Left kidney (tissue), 1 donor: ENCODE measurements at regions not wholly inside any gene's neighbourhood (a gene's known extent, or its start where the extent isn't known, plus 50 kb on each side); places are given as distances from the start of the nearest gene placed in this dataset.

Experiments
- DNase-seq: peaks from one replicate; pipeline ENCODE4 v3.0.0-alpha.2; 2013

DNA sequence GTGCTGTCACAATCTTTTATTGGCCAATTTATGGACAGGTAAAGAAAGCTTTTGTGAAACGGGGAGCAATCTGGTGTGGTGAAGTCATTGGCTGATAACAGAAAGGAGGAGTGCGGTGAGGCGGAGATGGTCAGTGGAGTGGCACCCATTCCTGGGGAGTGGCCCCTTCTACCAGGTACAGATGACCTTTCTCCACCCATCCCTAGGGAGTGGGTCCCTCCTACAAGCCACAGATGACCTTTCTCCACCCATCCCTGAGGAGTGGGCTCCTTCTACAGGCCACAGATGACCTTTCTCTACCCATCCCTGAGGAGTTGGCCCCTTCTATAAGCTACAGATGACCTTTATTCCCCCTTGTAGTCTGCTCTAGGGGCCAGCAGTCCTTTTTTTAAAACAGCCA is 267.6 kb upstream of the IRX2 start:
- DNase-seq, result no peak

DNA sequence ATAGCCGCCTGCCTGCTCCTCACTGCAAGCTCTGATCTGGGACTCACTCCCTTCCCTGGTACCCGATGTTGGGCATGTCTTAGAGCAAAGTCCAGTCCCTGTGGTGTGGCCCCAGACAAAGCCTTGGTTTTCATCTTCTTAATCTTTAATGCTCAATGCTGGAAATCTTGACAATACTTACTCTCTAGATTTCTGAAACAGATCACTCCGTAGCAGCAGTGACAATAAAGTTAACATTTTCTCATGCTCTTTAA is 260.2 kb upstream of the IRX2 start:
- DNase-seq, result no peak

DNA sequence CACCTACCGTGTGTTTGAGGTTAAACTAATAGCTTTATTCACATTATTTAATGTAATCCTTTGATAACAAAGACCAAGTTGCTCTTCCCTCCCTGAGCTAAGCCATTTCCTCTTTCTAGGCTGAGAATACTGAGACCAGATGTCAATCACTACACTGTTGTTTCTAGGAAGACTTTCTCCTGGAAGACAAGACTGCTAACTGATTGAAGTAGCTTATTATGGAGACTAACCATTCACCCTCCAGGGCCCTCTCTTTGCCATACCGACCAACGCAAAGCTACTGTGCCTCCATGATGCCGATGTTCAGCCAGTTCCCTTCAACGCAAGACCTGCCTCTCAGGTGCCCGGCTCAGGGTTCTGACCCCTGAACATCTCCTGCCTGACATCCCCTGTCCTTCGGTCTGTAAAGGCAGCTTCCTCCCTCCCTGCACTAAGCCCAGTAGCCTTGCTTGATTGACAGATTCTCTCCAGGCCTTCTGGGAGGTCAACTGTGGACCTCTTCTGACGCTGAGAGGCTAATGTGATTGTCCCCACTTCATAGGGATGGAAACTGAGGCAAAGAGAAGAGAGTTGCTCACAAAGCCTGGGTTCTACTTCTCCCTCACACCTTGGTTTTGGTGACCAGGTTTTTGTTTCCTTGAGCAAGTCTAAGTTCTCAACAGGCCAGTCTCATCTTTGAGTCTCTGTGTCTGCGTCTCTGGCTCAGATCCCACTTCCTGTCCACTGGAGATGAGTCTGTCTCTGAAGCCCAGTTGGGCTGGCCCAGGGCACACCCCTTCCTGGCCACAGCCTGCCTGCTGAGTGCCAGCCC is 259.7 kb upstream of the IRX2 start:
- no peak for DNase-seq

DNA sequence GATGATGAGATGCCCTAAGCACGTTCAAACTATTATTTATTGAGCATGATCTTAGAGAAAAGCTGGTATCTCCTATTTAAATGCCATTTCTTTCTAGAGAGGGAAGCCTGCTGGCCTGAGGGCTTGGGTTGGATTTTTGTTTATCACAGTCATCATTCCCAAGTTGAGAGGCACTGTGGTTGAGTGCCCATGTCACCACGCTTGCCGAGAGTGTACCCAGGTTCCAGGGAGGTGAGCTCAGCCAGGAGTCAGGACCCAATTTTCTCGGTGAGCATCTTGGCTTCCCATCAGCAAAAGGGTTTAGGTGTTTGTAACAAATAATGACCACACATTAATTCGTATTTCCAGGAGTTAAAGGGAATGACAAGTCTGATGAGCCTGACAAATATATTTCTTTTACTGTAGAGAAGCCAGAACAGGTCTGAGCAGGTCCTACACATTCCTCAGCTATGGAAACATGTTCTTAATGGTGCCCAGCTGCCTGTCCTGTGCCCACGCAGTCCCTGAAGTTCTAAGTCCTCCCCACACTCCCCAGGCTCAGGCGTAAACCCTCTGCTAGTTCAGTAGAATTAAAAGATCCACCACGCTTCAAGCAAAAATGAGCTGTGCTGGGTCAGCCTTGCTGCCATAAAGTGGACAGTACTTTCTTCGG is 258.9 kb upstream of the IRX2 start:
- DNase-seq, result no peak

DNA sequence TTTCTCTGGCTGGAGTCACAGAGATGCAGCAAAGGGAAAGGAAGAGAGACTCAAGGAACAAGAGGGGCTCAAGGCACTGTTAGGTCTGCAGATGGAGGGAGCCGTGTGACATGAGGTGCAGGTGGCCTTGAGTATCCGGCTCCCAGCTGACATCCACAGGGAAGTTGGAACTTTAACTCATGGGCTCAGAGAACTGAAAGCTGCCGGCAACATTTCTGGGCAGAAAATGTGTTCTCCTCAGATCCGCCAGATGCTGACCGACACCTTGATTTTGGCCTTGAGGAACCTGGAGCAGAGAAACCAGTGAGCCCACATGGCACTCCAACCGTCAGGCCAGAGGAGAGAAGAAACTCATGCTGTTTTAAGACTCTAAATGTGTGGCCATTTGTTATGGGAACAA is 258.1 kb upstream of the IRX2 start:
- DNase-seq, result no peak

DNA sequence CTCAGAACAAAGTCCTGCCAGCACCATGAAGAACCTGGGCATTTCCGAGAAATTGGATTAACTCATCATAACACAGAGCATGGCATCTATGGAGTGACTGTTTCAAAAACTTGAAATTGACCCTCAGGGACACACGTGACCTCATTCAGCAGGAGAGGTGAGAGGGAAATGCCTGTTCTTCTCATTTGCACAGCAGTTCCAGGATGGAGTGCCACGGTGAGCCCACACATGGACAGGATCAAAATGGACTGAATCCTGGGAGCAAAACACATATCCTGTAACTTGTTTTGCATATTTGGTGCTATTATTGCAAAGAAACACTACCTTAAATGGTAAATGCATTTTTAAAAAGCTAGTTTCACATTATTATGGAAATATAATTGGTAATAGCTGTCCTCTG is 256.1 kb upstream of the IRX2 start:
- no peak for DNase-seq

DNA sequence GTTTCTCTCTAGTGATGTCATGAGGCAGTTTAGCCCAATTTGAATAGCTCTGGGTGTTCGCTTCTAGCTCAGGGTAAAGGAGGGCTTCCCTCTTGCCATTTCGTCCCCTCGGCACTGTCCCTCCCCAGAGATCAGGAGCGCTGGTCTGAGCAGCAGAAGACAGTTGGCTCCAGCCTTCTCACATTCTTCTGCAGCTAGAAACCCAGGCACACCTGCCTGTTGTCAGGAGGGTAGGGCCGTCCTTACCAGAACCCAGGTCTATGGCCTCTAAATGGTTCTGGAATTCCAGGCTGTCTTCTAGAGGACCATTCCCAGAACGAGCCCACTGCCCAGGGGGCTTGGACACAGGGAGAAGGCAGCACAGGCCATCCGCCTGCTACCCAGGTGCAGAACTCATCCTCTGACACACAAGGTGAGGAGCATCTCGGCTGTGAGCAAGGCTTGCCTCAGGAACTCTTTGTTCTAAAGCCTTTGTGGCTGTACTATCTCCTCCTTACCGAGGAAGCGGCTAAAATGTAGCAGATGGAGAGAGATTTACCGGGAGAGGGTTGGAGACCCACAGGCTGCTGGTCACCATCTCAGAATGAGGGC is 255.6 kb upstream of the IRX2 start:
- no peak for DNase-seq

DNA sequence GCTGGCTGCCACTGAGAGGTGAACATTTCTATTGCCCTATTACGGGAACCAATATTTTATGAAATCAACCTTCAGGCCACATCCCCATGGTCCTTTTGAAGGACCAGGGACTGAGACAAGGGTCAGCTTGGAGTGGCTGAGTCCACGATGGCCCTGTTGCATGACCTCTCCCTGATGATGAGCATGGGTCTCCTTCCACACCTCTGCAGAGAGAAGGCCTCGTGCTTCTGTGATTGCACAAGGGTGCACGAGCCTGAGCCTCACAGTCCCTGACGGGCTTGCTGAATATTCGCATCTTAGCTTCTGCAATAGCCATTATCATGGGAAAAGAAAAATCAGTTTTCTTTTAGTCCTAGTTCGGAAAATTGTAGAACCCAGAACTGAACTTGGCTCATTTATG is 255.0 kb upstream of the IRX2 start:
- no peak for DNase-seq

DNA sequence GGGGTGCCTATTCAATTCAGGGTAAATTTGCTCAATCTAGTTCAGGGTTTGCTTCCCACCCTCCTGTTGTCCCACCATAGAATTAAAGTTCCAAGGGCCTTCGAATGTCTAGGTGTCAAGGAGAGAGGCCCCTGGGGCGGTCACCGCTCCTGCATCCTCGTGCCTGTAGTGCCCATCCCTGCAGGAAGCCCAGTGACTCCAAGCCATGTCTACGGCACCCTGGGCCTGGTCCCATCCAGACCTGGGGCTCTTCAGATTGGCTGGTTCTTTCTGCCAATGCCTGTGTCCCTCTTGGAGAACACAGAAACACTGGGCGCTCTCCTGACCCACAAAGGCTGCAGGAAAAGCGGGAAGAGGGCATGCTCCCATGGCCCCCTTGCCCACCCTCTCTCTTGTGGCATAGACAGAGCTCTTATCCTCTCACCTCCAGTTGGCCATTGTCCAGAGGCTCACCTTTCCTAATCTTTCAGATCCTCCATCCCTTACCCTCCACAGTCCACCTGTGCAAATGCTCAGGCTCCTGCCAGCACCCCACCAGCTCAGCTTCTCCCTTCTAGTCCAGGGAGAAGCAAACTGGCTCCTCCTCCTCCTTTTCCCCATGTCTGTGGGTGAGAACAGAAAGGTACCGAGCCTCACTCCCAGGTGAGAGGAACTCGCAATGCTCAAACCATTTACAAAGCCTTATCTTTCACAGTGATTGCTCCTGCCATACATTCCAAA is 253.0 kb upstream of the IRX2 start:
- DNase-seq, result no peak

DNA sequence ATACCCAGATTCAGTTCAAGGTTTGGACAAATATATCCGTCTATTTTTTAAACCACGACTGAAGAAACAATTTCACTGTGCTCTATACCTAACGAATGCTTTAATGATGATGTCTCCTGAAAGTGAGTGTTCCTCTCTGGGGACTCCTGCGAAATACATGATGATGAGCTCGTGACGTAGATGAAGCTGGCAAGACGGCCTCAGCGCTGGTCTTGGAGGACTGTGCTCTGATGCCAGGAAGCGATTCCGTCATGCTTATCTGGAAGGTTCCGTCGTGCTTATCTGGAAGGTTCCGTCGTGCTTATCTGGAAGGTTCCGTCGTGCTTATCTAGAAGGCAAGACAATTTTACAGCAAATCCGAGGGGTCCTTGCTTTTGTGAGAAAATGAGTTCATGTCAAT is 250.8 kb upstream of the IRX2 start:
- DNase-seq, result no peak

DNA sequence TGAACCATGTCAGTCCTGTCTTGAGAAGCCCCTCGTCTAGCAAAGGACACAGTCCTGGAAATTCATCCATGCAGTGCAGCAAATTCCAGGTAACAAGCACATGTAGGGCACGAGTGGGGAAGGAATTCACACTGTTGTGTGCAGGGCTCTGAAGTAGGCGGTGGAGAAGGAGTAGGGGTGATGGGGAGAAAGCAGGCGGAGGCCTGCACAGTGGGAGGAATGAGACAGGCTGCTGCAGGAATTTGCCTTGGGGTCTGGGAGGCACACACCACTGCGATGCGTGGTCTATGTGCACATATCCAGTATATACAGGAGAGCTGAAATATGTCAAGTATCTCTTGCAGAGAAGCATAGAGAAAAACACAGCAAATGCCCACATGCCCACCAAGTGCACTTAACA is 249.2 kb upstream of the IRX2 start:
- DNase-seq, result no peak

DNA sequence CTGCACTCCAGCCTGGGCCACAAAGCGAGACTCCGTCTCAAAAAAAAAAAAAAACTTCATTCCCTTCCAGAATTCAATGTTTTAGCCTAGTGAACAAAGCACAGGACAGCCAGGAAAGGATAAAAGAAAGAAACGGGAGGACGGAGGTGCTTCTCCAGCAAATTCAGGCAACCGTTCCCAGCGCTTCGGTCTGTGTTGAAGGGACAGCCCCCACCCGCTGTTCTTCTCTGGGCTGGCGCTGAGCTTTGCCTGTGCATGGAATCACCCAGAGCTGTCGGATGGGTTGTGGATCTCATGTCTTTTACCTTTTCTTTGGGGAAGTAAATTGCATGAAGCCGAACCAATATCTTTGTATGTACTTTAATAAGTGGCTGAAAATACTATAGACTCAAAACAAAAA is 248.4 kb upstream of the IRX2 start:
- no peak for DNase-seq

DNA sequence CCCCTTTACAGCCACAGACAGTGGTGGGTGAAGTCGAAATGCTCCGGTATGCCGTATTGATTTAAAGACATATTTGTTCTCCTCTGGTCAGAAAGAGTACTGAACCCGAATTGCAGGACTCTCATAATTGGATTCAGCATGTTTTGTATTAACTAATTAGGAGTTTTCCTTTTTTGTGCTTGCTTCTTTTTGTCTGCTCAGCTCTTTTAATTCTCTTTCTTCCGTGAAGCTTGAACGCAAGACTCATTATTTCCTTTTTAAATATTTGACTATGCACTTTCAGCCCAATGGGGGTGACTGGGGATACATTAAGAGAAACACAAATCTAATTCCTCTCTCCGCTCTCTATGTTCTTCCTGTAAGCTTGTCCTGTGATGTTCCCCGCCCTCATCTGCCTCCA is 246.6 kb upstream of the IRX2 start:
- no peak for DNase-seq

DNA sequence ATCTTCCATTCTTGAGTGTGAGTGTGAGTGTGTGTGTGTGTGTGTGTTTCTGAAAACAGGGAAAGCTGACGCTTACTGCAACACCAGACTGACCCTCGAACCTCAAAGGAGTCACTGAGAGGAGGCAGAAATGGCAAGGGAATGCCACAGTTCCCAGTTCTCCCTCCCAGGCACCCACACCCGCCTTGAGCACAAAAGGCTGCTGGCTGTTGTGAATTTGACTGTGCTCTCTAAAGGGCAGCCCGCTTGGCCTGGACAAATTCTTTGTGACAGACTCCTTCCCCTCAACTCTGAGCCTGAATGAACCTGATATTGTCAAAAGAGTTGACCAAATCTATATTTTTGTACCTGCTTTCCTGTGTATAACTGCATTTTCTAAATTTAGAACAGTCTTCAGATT is 245.7 kb upstream of the IRX2 start:
- DNase-seq, result no peak

DNA sequence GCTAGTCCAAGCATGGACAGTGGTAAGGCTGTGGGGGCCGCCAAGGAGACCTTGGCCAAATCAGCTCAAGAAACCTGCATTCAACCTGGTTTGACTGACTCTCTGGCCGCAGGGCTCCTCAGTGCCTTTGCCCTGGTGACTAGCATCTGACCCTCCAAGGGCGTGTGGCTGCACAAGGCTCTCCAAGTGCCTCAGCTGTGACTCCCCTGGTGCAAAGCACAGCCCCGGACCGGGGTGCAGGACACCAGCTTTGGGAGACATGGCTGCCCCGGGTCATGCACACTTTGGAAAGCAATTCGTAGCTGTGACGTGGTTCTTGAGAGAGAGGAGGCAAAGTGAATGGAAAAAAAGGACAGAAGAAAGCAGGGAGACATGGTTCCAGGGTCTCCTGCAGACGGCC is 245.2 kb upstream of the IRX2 start:
- no peak for DNase-seq

DNA sequence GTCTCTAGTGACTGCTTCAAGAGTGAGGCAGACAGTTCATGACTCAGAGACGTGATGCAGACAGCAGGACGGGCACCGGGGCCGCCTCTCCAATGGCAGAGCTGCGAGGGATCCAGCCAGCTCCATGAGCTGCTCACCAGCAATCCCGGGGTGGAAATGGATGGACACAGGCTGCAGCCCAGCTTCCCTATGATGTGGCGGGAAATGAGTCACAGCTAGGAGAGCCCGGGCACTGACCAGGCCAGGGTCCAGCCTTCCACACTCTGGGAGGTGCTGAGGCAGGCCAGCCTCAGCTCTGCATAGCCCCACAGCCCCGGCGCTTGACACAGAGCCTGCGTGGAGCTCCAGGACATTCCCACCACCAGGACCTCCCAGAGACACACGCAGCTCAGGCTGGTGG is 244.8 kb upstream of the IRX2 start:
- DNase-seq, result no peak

DNA sequence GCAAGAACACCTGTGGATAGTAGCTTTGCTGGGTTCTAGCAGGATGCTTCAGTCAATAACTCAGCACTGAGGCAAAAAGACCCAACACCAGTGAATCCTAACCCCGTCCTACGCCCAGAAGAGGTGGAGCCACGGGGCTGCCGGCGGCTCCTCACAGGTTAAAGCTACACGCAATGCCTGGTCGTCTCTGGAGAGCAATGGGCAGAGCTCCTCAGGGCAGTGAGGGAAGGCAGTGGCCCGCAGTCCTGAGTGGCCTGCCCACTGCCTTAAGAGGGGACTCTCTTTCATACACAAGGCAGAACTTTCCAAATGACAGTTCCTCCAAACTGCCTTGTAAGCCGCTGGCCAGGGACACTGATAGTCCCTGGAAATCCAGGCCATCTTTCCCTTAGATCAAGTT is 244.2 kb upstream of the IRX2 start:
- DNase-seq, result no peak

DNA sequence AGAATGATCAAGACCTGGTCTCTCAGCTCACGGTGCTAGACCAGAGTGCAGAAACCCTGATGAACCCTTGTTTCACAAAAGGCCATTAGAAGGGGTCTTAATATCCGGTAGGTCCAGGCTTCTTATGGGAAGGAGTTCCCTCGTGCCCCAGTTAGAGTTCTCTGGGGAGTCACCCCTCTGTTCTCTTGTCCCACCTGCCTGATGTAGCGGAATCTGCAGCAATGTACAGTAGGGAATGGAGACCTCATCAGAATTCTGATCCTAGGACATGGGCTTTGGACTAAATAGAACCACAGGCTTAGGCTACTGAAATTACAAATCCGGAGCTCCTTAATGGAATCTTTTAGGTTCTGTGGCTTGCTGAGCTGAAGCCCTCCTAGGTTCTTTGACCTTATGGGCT is 243.6 kb upstream of the IRX2 start:
- no peak for DNase-seq

DNA sequence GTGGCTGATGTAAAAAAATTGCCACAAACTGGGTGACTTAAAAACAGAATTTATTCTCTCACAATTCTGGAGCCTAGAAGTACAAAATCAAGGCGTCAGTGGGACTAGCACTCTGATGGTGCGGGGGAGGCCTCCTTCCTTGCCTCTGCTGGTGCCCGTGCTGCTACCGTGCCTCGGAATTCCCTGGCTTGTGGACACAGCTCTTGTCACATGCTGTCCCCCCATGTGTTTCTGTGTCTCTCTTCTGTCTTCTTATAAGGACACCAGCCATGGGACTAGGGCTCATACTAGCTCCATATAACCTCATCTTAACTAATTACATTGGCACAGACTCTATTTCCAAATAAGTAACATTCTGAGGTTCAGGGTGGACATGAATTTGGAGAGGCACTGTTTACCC is 242.3 kb upstream of the IRX2 start:
- no peak for DNase-seq

DNA sequence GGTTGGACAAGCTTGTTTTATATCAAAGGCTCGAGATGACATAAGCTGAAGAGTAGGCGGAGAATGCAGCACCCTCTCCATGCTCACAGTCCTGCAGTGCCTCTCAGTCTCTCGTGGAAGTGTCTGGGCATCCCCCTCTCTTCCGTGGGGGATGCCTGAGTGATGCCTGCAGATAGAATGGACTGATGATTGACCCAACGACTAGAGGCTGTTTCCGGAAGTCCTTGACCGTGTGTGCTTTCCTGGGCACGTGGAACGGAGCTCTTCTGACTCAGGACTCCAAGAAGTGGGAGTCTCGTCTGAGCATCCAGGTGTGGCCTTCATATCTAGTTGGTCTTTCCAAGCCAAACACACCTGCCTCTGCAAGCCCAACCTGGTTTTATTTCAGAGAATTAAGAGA is 241.8 kb upstream of the IRX2 start:
- no peak for DNase-seq

DNA sequence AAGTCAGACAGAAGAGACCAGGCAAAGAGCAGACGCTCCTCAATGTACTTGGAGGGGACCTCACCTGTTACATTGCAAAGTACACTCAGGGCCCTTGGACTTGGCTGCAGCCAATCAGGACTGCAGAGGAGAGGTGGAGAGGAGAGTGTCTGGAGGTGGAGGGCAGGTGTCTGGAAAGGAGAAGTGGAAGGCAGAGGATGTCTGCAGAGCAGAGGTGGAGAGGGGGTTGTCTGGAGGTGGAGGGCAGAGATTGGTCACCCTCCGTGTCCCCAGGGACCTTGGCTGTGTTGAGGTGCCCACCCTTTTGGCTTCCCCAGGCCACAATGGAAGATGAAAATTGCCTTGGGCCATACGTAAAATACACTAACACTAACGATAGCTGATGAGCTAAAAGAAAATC is 241.3 kb upstream of the IRX2 start:
- no peak for DNase-seq

DNA sequence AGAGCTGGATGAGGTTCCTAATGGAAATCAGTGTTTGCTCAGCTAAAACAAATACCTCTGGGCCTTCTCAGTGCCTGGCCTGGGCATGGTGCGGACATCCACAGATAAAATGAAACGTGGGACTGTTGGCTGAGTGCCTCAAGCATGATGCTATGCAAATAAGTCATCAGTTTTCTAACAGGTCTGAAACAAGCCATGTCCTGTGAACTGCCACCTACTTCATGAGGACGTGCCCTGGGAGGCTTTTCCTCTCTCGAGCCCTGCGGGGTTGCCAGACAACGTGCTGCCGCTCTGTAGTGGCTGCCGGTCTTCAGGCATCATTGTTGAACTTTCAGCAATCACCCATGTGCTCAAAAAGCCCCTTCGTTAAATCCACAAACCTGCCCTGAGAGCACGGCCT is 240.4 kb upstream of the IRX2 start:
- no peak for DNase-seq

DNA sequence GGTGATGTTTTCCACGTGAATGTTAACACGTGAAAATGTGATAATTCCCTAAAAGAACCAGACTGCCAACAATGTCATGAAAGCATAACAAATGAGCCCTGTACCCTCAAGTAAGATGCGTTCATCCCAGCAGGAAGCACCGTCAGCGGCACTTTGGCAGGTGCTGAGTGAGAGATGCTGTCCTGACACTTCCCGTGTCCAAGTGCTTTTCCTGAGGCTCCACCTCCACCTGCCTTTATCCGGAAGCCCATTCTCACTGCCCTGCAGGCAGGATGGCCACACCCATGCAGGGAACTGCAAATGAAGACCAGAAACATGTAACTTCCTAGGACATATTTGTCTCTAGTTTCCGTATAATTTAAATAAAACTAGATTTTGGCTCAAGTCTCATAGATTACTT is 238.0 kb upstream of the IRX2 start:
- DNase-seq, result no peak

DNA sequence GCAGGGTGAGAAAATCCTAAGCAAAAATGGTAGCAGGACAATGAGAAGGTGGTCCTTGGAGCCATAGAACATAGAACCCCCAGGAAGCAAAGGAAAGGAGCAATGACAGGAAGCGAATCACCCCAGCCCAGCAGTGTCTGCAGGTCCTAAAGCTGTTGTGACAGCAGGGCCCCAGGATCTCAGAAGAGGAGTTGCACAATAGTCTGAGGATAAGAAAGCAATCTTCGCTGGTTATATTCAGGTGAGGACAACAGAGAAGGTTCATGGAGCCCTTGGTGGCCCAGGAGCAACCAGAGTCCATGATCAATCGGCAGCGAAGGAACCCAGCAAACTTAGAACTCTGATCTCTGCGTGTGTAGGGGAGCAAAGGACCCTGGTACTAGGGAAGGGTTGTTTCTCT is 234.8 kb upstream of the IRX2 start:
- DNase-seq, result no peak
